OCI-LY3 (cell line): ENCODE measurements at regions not wholly inside any gene's neighbourhood (a gene's known extent, or its start where the extent isn't known, plus 50 kb on each side); places are given as distances from the start of the nearest gene placed in this dataset.

ENCODE experiments used
- CTCF ChIP-seq: fragments of 200-600, 300-600 bp; sonication (generic); IDR thresholded peaks from 2 replicates; pipeline ENCODE4 v1.5.1; 2014; ENCODE audit warnings: antibody characterized with exemption, low read length, low read depth
- EZH2phosphoT487 ChIP-seq: fragments of 200-600 bp; shearing (Covaris generic); IDR thresholded peaks from 2 replicates; pipeline ENCODE4 v1.6.1; 2018; ENCODE audit warnings: antibody characterized with exemption, mixed run types, low read depth

- TF ChIP-seq CTCF, result no peak
- TF ChIP-seq EZH2phosphoT487, result no peak
Observed at GRCh38 chr10:8386781-8387180, 332.3 kb downstream of the GATA3 start.
